ENCODE measurements at regions not wholly inside any gene's neighbourhood (a gene's known extent, or its start where the extent isn't known, plus 50 kb on each side); places are given as distances from the start of the nearest gene placed in this dataset.

DNA sequence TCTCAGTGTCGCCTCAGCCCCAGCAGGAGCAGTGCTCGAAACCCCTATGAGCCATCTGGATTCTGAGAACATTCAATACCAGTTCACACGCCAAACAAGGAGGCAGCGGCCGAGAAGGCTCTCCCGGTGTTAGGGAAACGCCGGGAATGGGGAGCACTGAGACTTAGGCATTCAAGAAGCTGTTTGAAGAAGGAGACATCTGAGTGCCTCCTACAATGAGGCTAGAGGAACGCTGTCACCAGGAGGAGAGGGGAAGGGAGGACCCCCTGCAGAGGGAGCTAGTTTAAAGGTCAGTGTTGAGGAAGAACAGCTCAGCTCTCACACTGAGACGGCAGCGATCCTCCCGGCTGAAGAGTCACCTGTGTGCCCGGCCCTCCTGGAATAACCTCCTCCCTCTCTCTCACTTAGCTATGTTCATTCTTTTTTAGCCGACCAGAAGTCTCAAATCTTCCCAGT, 69.9 kb downstream of the SERPINA3 start:
- no peak for TF ChIP-seq CTCF (IDR thresholded peaks at IDR 0.05)
- no peak for TF ChIP-seq POLR2A (IDR thresholded peaks at IDR 0.05)
- TF ChIP-seq POLR2AphosphoS5 (IDR thresholded peaks at IDR 0.05) = no peak
